HCT116 (cell line): ENCODE measurements at regions not wholly inside any gene's neighbourhood (a gene's known extent, or its start where the extent isn't known, plus 50 kb on each side); places are given as distances from the start of the nearest gene placed in this dataset.

Source experiments
- ATAC-seq: fragments of 200-7000 bp; cut with Tn5 transposase; 2 replicates; pipeline ENCODE4 v1.9.1; 2020; ENCODE audit warnings: mild to moderate bottlenecking, moderate library complexity
- BruUV-seq: library from RNA; stranded (reverse); fragments of 400-500 nt; replicated peaks from 2 replicates; lab custom pipeline; 2021; lab: Mats Ljungman, UMichigan
- CTCF ChIA-PET: fragments of 300-600 bp; sonication (Branson Sonifier 250); formaldehyde crosslinking; loops from one replicate; lab custom pipeline; 2021; ENCODE audit warnings: antibody characterized with exemption; lab: Charles Lee
- POLR2A ChIA-PET: fragments of 300-600, 350-600 bp; sonication (Branson Sonifier 250); formaldehyde crosslinking; loops from one replicate; lab custom pipeline; 2021; ENCODE audit warnings: antibody characterized with exemption; lab: Charles Lee
- RAD21 ChIA-PET, 2 experiments: fragments of 300-600 bp; sonication (Branson Sonifier 250); formaldehyde crosslinking; loops; one replicate each; lab custom pipeline; 2023; ENCODE audit warnings: low total read pairs in 2 of 2; ENCODE audit not compliant: uncharacterized antibody in 2 of 2, unreplicated experiment in 2 of 2, low non-redundant PET in 1 of 2; lab: Charles Lee
- DNase-seq: peaks from one replicate; pipeline ENCODE4 v3.0.0-alpha.2; 2010; ENCODE audit warnings: low read depth, low spot score
- H2AFZ ChIP-seq: fragments of 200-600 bp; shearing (Covaris generic), sonication (generic); 2 replicates; pipeline ENCODE4 v1.6.1; 2017; ENCODE audit warnings: low read depth, mixed run types, mixed read lengths, antibody characterized with exemption, low read length; ENCODE audit not compliant: poor library complexity, severe bottlenecking
- H3K27ac ChIP-seq: 2 replicates; pipeline ENCODE4 v1.5.1; 2012; ENCODE audit warnings: low read depth, low read length
- H3K27me3 ChIP-seq: fragments of 200-600 bp; sonication (generic); 2 replicates; pipeline ENCODE4 v1.6.1; 2016; ENCODE audit warnings: mixed run types, low read length, mixed read lengths; ENCODE audit not compliant: insufficient read depth
- H3K36me3 ChIP-seq, 2 experiments: fragments of 200-500 bp in 1 of 2; fragments of 200-600 bp in 1 of 2; sonication (Bioruptor generic) in 1 of 2; sonication (generic) in 1 of 2; 2 replicates each; pipeline versions ENCODE4 v1.5.1 to v1.6.1; 2014 to 2016; ENCODE audit warnings: low read length in 2 of 2, inconsistent platforms in 1 of 2, mixed read lengths in 1 of 2, mixed run types in 1 of 2; ENCODE audit not compliant: insufficient read depth in 2 of 2, control insufficient read depth in 1 of 2
- H3K4me1 ChIP-seq, 2 experiments: fragments of 200-600 bp in 1 of 2; sonication (generic) in 1 of 2; 2 replicates each; pipeline versions ENCODE4 v1.5.1 to v1.6.1; 2012 to 2017; ENCODE audit warnings: low read length in 2 of 2, inconsistent platforms in 1 of 2, mild to moderate bottlenecking in 1 of 2, mixed read lengths in 1 of 2, mixed run types in 1 of 2, moderate library complexity in 1 of 2; ENCODE audit not compliant: insufficient read depth in 2 of 2, control insufficient read depth in 1 of 2
- H3K4me2 ChIP-seq: fragments of 200-600 bp; sonication (generic); 2 replicates; pipeline ENCODE4 v1.6.1; 2017; ENCODE audit warnings: mixed run types, low read length, mixed read lengths
- H3K4me3 ChIP-seq, 2 experiments: fragments of 200-600 bp in 1 of 2; sonication (generic) in 1 of 2; replicated peaks in 1 of 2; 2 replicates each; pipeline ENCODE4 v1.5.1; 2011 to 2016; ENCODE audit warnings: low read length in 2 of 2, control low read depth in 1 of 2, low read depth in 1 of 2, mild to moderate bottlenecking in 1 of 2, mixed read lengths in 1 of 2, mixed run types in 1 of 2
- H3K79me2 ChIP-seq: fragments of 200-600 bp; sonication (generic); 2 replicates; pipeline ENCODE4 v1.6.1; 2017; ENCODE audit warnings: mild to moderate bottlenecking, mixed run types, low read length, moderate library complexity, mixed read lengths; ENCODE audit not compliant: insufficient read depth
- H3K9ac ChIP-seq: fragments of 200-600 bp; sonication (generic); 2 replicates; pipeline ENCODE4 v1.6.1; 2016; ENCODE audit warnings: low read length, mixed read lengths
- H3K9me2 ChIP-seq: fragments of 200-600 bp; sonication (generic), shearing (Covaris generic); 2 replicates; pipeline ENCODE4 v1.6.1; 2017; ENCODE audit warnings: mixed run types, mild to moderate bottlenecking, moderate library complexity; ENCODE audit not compliant: insufficient read depth
- H3K9me3 ChIP-seq, 2 experiments: fragments of 200-500 bp in 1 of 2; fragments of 200-600 bp in 1 of 2; sonication (Bioruptor generic) in 1 of 2; sonication (generic) in 1 of 2; 2 replicates each; pipeline ENCODE4 v1.6.1; 2014 to 2017; ENCODE audit warnings: low read length in 2 of 2, mixed read lengths in 2 of 2, inconsistent platforms in 1 of 2, low read depth in 1 of 2, mild to moderate bottlenecking in 1 of 2, mixed run types in 1 of 2, moderate library complexity in 1 of 2; ENCODE audit not compliant: control insufficient read depth in 1 of 2, insufficient read depth in 1 of 2
- H4K20me1 ChIP-seq: fragments of 200-600 bp; sonication (generic), shearing (Covaris generic); 2 replicates; pipeline ENCODE4 v1.6.1; 2017; ENCODE audit warnings: mixed run types, mild to moderate bottlenecking, moderate library complexity; ENCODE audit not compliant: insufficient read depth
- EGR1 ChIP-seq: IDR thresholded peaks from 2 replicates; pipeline ENCODE4 v1.6.1; 2012; ENCODE audit warnings: low read depth
- ELF1 ChIP-seq: IDR thresholded peaks from 2 replicates; pipeline ENCODE4 v1.6.1; 2012; ENCODE audit warnings: low read depth, borderline replicate concordance
- FOSL1 ChIP-seq: IDR thresholded peaks from 2 replicates; pipeline ENCODE4 v1.6.1; 2012; ENCODE audit warnings: low read depth
- MAX ChIP-seq: IDR thresholded peaks from 2 replicates; pipeline ENCODE4 v1.6.1; 2012
- POLR2AphosphoS5 ChIP-seq: IDR thresholded peaks from 2 replicates; pipeline ENCODE4 v1.6.1; 2011; ENCODE audit warnings: mild to moderate bottlenecking, low read depth, low read length, moderate library complexity
- SRF ChIP-seq: IDR thresholded peaks from 2 replicates; pipeline ENCODE4 v1.6.1; 2012; ENCODE audit warnings: low read depth
- TCF7L2 ChIP-seq: IDR thresholded peaks from 2 replicates; pipeline ENCODE4 v1.7.0; 2011; ENCODE audit warnings: borderline replicate concordance, inconsistent platforms; ENCODE audit not compliant: insufficient read depth, insufficient read length; ENCODE audit errors: extremely low read depth
- ZBTB33 ChIP-seq: IDR thresholded peaks from 2 replicates; pipeline ENCODE4 v1.6.1; 2011; ENCODE audit warnings: mild to moderate bottlenecking, low read length, moderate library complexity; ENCODE audit not compliant: insufficient replicate concordance; ENCODE audit errors: extremely low read depth
- ZFX ChIP-seq: fragments of 450-650 bp; IDR thresholded peaks from 2 replicates; pipeline ENCODE4 v1.6.1; 2017
- intact Hi-C: fragments of 100-400 bp; cut with micrococcal nuclease; formaldehyde crosslinking; loops from 2 replicates; pipeline ENCODE4 v1.10.0; 2022
- TF ChIP-seq, protein P1 (sequence below): IDR thresholded peaks from 2 replicates; pipeline ENCODE4 v1.6.1; 2012
- TF ChIP-seq, protein P2 (sequence below), 3 experiments: fragments of 200-600 bp in 1 of 3; sonication (generic) in 1 of 3; IDR thresholded peaks in 2 of 3; conservative IDR thresholded peaks in 1 of 3; 2 replicates each; pipeline ENCODE4 v1.5.1; 2012 to 2017; ENCODE audit warnings: low read depth in 2 of 3, low read length in 2 of 3, antibody characterized with exemption in 1 of 3, borderline replicate concordance in 1 of 3, control low read depth in 1 of 3, mild to moderate bottlenecking in 1 of 3, mixed read lengths in 1 of 3, mixed run types in 1 of 3, moderate library complexity in 1 of 3; ENCODE audit not compliant: insufficient read depth in 1 of 3

GRCh38 chr12:86774841-86775388, 518.7 kb upstream of the MGAT4C start:
- ATAC-seq (no peak), DNase-seq (no peak)
- Histone ChIP-seq H4K20me1 (no peaks in the 10 kb centered on the region), H3K4me3 (no peak overlapping the region), H3K27ac (no peak overlapping the region), H3K36me3 (no peaks in the 10 kb centered on the region), H3K9me3 (no peaks in the 10 kb centered on the region), H2AFZ (no peak overlapping the region), H3K79me2 (no peaks in the 10 kb centered on the region), H3K9me2 (no peaks in the 10 kb centered on the region), H3K4me2 (no peak overlapping the region), H3K27me3 (no peaks in the 10 kb centered on the region), H3K9ac (no peak overlapping the region), H3K4me1 (peaks cover 0 to 5% of the 10 kb centered on the region in 2 experiments; a peak in 2 of 4 replicates)
- no TSS peak for BruUV-seq
- intact Hi-C loops: no loop called here
- ChIA-PET CTCF (no interaction called here), RAD21 (no interaction called here), POLR2A (no interaction called here)
- TF ChIP-seq ZFX (no peak), FOSL1 (no peak), EGR1 (no peak), SRF (no peak), TCF7L2 (no peak), ELF1 (no peak), POLR2AphosphoS5 (no peak), ZBTB33 (no peak), MAX (no peak)
- TF ChIP-seq, protein P1, sequence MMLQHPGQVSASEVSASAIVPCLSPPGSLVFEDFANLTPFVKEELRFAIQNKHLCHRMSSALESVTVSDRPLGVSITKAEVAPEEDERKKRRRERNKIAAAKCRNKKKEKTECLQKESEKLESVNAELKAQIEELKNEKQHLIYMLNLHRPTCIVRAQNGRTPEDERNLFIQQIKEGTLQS: no peak
- TF ChIP-seq, protein P2, sequence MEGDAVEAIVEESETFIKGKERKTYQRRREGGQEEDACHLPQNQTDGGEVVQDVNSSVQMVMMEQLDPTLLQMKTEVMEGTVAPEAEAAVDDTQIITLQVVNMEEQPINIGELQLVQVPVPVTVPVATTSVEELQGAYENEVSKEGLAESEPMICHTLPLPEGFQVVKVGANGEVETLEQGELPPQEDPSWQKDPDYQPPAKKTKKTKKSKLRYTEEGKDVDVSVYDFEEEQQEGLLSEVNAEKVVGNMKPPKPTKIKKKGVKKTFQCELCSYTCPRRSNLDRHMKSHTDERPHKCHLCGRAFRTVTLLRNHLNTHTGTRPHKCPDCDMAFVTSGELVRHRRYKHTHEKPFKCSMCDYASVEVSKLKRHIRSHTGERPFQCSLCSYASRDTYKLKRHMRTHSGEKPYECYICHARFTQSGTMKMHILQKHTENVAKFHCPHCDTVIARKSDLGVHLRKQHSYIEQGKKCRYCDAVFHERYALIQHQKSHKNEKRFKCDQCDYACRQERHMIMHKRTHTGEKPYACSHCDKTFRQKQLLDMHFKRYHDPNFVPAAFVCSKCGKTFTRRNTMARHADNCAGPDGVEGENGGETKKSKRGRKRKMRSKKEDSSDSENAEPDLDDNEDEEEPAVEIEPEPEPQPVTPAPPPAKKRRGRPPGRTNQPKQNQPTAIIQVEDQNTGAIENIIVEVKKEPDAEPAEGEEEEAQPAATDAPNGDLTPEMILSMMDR (IDR thresholded peaks at IDR 0.05 in 2 of 3, conservative IDR thresholded peaks at IDR 0.05 in 1 of 3; ENCODE audit: borderline replicate concordance in 1 of 3, insufficient read depth in 1 of 3, low read depth in 2 of 3, low read length in 2 of 3): no peak
